OCI-LY3 (cell line): ENCODE measurements at regions not wholly inside any gene's neighbourhood (a gene's known extent, or its start where the extent isn't known, plus 50 kb on each side); places are given as distances from the start of the nearest gene placed in this dataset.

ENCODE experiments used
- H2AFZ ChIP-seq: fragments of 200-600, 300-600 bp; shearing (Covaris generic); 2 replicates; pipeline ENCODE4 v1.6.0; 2014; ENCODE audit warnings: antibody characterized with exemption, low read depth, low read length
- H3K27ac ChIP-seq: fragments of 200-600, 300-600 bp; sonication (generic); 2 replicates; pipeline ENCODE4 v1.5.1; 2014; ENCODE audit warnings: mild to moderate bottlenecking, low read length, moderate library complexity, mixed read lengths
- H3K27me3 ChIP-seq: fragments of 200-600, 300-600 bp; sonication (generic); 2 replicates; pipeline ENCODE4 v1.6.1; 2014; ENCODE audit warnings: low read depth, low read length, mixed read lengths
- H3K36me3 ChIP-seq: fragments of 200-600, 300-600 bp; sonication (generic); replicated peaks from 2 replicates; pipeline ENCODE3; 2014; ENCODE audit warnings: low read depth, low read length, mixed read lengths
- H3K4me1 ChIP-seq: fragments of 300-600, 200-600 bp; sonication (generic); 2 replicates; pipeline ENCODE4 v1.6.1; 2014; ENCODE audit warnings: low read length, mixed read lengths
- H3K4me2 ChIP-seq: fragments of 200-600, 300-600 bp; sonication (generic); 2 replicates; pipeline ENCODE4 v1.6.1; 2014; ENCODE audit warnings: low read length, mixed read lengths
- H3K4me3 ChIP-seq: fragments of 300-600, 200-600 bp; sonication (generic); 2 replicates; pipeline ENCODE4 v1.5.1; 2014; ENCODE audit warnings: antibody characterized with exemption, mild to moderate bottlenecking, low read length, moderate library complexity
- H3K79me2 ChIP-seq: fragments of 300-600, 200-600 bp; shearing (Covaris generic); 2 replicates; pipeline ENCODE4 v1.6.1; 2014; ENCODE audit warnings: mild to moderate bottlenecking, low read length, mixed read lengths
- H3K9ac ChIP-seq: fragments of 300-600, 200-600 bp; shearing (Covaris generic); 2 replicates; pipeline ENCODE4 v1.6.0; 2014; ENCODE audit warnings: mild to moderate bottlenecking, low read length, moderate library complexity
- H3K9me3 ChIP-seq: fragments of 200-600, 300-600 bp; shearing (Covaris generic); 2 replicates; pipeline ENCODE4 v1.6.1; 2014; ENCODE audit warnings: low read length, mixed read lengths; ENCODE audit not compliant: insufficient read depth
- H4K20me1 ChIP-seq: fragments of 200-600, 300-600 bp; sonication (generic); 2 replicates; pipeline ENCODE4 v1.6.1; 2016; ENCODE audit warnings: low read length, mixed read lengths; ENCODE audit not compliant: insufficient read depth
- EZH2phosphoT487 ChIP-seq: fragments of 200-600 bp; shearing (Covaris generic); IDR thresholded peaks from 2 replicates; pipeline ENCODE4 v1.6.1; 2018; ENCODE audit warnings: antibody characterized with exemption, mixed run types, low read depth
- TF ChIP-seq, protein P1 (sequence below): fragments of 200-600, 300-600 bp; sonication (generic); IDR thresholded peaks from 2 replicates; pipeline ENCODE4 v1.5.1; 2014; ENCODE audit warnings: antibody characterized with exemption, low read length, low read depth

DNA sequence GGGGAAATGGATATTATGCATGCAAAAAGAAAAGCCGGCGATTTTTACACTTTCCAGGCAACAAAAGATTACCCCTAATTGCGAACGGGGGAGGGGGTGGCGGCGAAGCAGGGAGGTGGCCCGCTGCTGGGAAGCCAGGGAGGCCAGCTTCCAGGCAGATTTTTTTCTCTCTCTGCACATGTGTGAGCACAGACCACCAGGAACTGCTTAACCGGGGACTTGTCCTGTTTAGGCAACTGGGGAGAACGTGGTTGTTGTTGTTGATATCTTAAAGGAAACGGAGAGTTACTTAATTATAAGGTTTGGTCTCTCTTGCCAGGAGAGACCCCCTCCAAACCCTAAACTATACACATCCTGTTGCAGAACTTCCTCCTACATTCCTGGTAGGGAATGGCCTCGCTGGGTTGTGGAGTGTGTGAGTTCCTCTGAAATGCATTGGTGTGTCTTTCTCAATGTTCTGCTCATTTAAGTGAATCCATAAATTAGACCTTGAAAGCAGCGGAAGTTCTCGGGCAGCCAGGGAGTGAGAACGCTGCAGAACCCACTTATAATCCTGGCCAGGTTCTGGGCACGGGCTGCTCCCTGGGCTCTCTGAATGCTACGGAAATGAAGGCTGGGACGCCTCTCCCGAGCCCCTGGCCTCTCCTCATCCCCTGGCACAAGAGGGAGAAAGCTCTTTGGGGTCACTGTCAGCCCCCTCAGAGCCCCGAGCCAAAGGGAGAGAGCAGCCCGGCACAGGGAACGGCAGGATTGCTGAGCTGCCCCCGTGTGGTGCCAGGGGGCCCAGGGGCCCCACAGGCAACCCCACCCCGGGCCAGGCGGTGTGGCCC lies 250.0 kb downstream of the FOXD2 start:
- no peak for TF ChIP-seq EZH2phosphoT487
- TF ChIP-seq, protein P1, sequence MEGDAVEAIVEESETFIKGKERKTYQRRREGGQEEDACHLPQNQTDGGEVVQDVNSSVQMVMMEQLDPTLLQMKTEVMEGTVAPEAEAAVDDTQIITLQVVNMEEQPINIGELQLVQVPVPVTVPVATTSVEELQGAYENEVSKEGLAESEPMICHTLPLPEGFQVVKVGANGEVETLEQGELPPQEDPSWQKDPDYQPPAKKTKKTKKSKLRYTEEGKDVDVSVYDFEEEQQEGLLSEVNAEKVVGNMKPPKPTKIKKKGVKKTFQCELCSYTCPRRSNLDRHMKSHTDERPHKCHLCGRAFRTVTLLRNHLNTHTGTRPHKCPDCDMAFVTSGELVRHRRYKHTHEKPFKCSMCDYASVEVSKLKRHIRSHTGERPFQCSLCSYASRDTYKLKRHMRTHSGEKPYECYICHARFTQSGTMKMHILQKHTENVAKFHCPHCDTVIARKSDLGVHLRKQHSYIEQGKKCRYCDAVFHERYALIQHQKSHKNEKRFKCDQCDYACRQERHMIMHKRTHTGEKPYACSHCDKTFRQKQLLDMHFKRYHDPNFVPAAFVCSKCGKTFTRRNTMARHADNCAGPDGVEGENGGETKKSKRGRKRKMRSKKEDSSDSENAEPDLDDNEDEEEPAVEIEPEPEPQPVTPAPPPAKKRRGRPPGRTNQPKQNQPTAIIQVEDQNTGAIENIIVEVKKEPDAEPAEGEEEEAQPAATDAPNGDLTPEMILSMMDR, result no peak
- Histone ChIP-seq H3K27me3 (no peaks in the 10 kb centered on the region), H3K4me3 (no peak overlapping the region), H4K20me1 (no peaks in the 10 kb centered on the region), H3K27ac (no peak overlapping the region), H3K4me1 (no peaks in the 10 kb centered on the region), H3K9me3 (no peaks in the 10 kb centered on the region), H3K79me2 (no peaks in the 10 kb centered on the region), H2AFZ (no peak overlapping the region), H3K4me2 (no peak overlapping the region), H3K36me3 (no peaks in the 10 kb centered on the region), H3K9ac (no peak overlapping the region)

DNA sequence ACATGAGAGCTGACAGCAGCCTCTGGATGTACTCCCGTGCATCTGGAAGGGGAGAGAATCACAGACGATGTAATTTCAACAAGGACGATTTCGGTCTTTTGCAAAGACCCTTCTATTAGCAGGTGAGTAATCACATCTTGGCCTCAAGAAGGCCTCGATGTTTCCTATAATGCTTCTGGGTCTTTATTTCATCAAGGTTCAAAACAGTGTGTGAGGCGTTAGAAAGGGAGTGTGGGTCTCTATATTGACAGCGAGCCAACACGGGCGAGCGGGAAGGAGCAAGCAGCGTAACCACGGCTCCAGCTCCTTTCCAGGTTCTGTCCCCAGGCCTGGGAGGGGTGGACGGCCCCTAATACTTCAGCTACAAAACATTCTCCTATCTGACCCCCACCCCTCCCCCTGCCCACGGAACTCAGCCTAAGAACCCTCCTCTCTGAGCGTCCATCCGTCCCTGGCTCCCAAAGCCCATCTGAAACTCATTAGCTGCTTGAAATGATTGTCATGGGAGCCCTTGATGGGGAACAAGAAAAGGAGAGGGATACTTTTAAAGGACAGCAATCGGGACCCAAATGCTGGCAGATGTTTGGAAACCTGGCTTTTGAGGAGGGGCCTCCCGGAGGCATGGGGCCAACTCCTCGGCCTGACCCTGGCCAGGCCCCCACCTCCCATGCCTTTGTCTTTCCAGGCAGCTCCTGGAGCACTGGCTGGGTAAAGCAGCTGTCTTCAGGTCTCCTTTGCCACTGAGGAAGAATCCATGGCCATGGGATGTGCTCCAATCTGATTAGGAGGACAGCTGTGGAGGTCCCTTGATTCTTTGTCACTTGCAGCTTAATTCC lies 250.8 kb downstream of the FOXD2 start:
- Histone ChIP-seq H3K9ac (no peak overlapping the region), H3K4me3 (no peak overlapping the region), H3K27me3 (no peaks in the 10 kb centered on the region), H3K4me2 (no peak overlapping the region), H4K20me1 (no peaks in the 10 kb centered on the region), H3K4me1 (no peaks in the 10 kb centered on the region), H2AFZ (no peak overlapping the region), H3K36me3 (no peaks in the 10 kb centered on the region), H3K27ac (no peak overlapping the region), H3K9me3 (no peaks in the 10 kb centered on the region), H3K79me2 (no peaks in the 10 kb centered on the region)
- TF ChIP-seq, protein P1, result no peak
- no peak for TF ChIP-seq EZH2phosphoT487

DNA sequence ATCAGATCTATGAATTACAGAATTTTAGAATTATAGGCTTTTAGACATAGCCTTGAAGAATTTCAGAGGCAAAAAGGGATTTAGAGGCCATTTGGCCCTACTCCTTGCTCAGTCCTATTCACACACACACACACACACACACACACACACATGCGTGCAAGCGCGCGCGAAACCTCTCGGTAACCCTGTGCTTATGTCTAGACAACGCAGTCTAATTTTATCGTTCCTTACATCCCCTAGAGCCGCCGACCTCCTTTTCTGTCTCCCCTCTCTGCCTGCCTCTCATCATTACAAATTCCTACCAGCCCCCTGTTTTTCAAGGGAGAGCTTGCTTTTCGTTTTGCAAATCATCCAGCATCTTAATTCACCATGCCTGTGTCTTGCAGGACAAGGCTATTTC lies 252.1 kb downstream of the FOXD2 start:
- Histone ChIP-seq H3K27ac (no peak overlapping the region), H2AFZ (no peak overlapping the region), H3K79me2 (no peaks in the 10 kb centered on the region), H4K20me1 (no peaks in the 10 kb centered on the region), H3K4me3 (no peak overlapping the region), H3K9ac (no peak overlapping the region), H3K4me2 (no peak overlapping the region), H3K4me1 (no peaks in the 10 kb centered on the region), H3K36me3 (no peaks in the 10 kb centered on the region), H3K27me3 (no peaks in the 10 kb centered on the region), H3K9me3 (no peaks in the 10 kb centered on the region)
- no peak for TF ChIP-seq EZH2phosphoT487
- TF ChIP-seq, protein P1, result no peak
